HepG2 (cell line): ENCODE measurements at regions not wholly inside any gene's neighbourhood (a gene's known extent, or its start where the extent isn't known, plus 50 kb on each side); places are given as distances from the start of the nearest gene placed in this dataset.
A peak's percentile ranks its signal among the peaks of the same experiment; 100 is the strongest.

ENCODE experiments used
- ATAC-seq: fragments of 200-7000 bp; cut with Tn5 transposase; 3 replicates; pipeline ENCODE4 v1.9.1; 2020; ENCODE audit warnings: mild to moderate bottlenecking, moderate library complexity
- BruUV-seq: library from RNA; stranded (reverse); fragments of 400-500 nt; replicated peaks from 2 replicates; lab custom pipeline; 2021; lab: Mats Ljungman, UMichigan
- CTCF ChIA-PET: fragments of 300-600 bp; formaldehyde crosslinking; extraction: SDS; loops from one replicate; lab custom pipeline; 2021; ENCODE audit warnings: low total read pairs, inconsistent platforms, low intra/inter-chr PET ratio; lab: Yijun Ruan, JAX
- POLR2A ChIA-PET: fragments of 350-600 bp; sonication (Branson Sonifier 250); formaldehyde crosslinking; loops from one replicate; lab custom pipeline; 2020; ENCODE audit warnings: antibody characterized with exemption, inconsistent platforms; lab: Yijun Ruan, JAX
- DNase-seq: peaks from one replicate; pipeline ENCODE4 v3.0.0-alpha.2; 2015; ENCODE audit warnings: low spot score
- FAIRE-seq: peaks from 3 replicates; lab custom pipeline; 2011; peaks lifted over from hg19 to GRCh38; lab: Jason Lieb, UNC
- H2AFZ ChIP-seq: one replicate; pipeline ENCODE4 v1.6.1; 2011; ENCODE audit warnings: low read length, inconsistent platforms
- H3K27ac ChIP-seq: fragments of 300-600 bp; 3 replicates; pipeline ENCODE4 v1.8.0; 2011; ENCODE audit warnings: mixed run types, mild to moderate bottlenecking, mixed read lengths, low read length, inconsistent platforms; ENCODE audit not compliant: insufficient read depth; ENCODE audit errors: extremely low read length
- H3K27me3 ChIP-seq, 2 experiments: fragments of 200-600 bp in 1 of 2; 2 replicates in 1 of 2; 3 replicates in 1 of 2; pipeline versions ENCODE4 v1.6.0 to v1.8.0; 2011; ENCODE audit warnings: low read length in 2 of 2, mild to moderate bottlenecking in 2 of 2, moderate library complexity in 2 of 2, inconsistent platforms in 1 of 2; ENCODE audit not compliant: insufficient read depth in 2 of 2, control insufficient read depth in 1 of 2
- H3K36me3 ChIP-seq, 2 experiments: fragments of 200-600 bp in 1 of 2; replicated peaks in 1 of 2; 2 replicates in 1 of 2; 3 replicates in 1 of 2; pipeline versions ENCODE4 v1.5.1 to v1.8.0; 2011; ENCODE audit warnings: low read length in 2 of 2, inconsistent platforms in 1 of 2; ENCODE audit not compliant: insufficient read depth in 2 of 2, control insufficient read depth in 1 of 2
- H3K4me1 ChIP-seq: 2 replicates; pipeline ENCODE4 v1.5.1; 2012; ENCODE audit warnings: low read length, inconsistent platforms; ENCODE audit not compliant: insufficient read depth
- H3K4me2 ChIP-seq: 2 replicates; pipeline ENCODE4 v1.6.0; 2011; ENCODE audit warnings: low read depth, low read length, inconsistent platforms
- H3K4me3 ChIP-seq, 3 experiments: fragments of 200-600 bp in 1 of 3; sonication (generic), shearing (Covaris generic) in 1 of 3; replicated peaks in 1 of 3; 2 replicates each; pipeline ENCODE4 v1.5.1; 2011 to 2016; ENCODE audit warnings: low read length in 3 of 3, inconsistent platforms in 2 of 3, low read depth in 2 of 3, mild to moderate bottlenecking in 2 of 3, control low read depth in 1 of 3, mixed read lengths in 1 of 3; ENCODE audit not compliant: insufficient read depth in 1 of 3
- H3K79me2 ChIP-seq: one replicate; pipeline ENCODE4 v1.6.1; 2011; ENCODE audit warnings: low read length, inconsistent platforms; ENCODE audit not compliant: insufficient read depth
- H3K9ac ChIP-seq: 2 replicates; pipeline ENCODE4 v1.6.0; 2011; ENCODE audit warnings: mild to moderate bottlenecking, low read depth, low read length, inconsistent platforms; ENCODE audit not compliant: insufficient read depth
- H3K9me3 ChIP-seq: 2 replicates; pipeline ENCODE4 v1.5.1; 2012; ENCODE audit warnings: mild to moderate bottlenecking, low read length
- H4K20me1 ChIP-seq: 2 replicates; pipeline ENCODE4 v1.6.0; 2011; ENCODE audit warnings: inconsistent platforms, mild to moderate bottlenecking, low read length, moderate library complexity; ENCODE audit not compliant: insufficient read depth
- CBX5 ChIP-seq: sonication (generic); formaldehyde crosslinking; IDR thresholded peaks from 2 replicates; pipeline ENCODE4 v1.4.0; 2020; ENCODE audit warnings: missing genetic modification reagents, borderline replicate concordance
- E2F1 ChIP-seq: sonication (generic); formaldehyde crosslinking; IDR thresholded peaks from 2 replicates; pipeline ENCODE4 v1.5.0; 2020; ENCODE audit warnings: missing genetic modification reagents
- FOXP4 ChIP-seq: sonication (generic); formaldehyde crosslinking; IDR thresholded peaks from 2 replicates; pipeline ENCODE4 v1.4.0; 2020; ENCODE audit warnings: missing genetic modification reagents
- GABPA ChIP-seq, 2 experiments: IDR thresholded peaks; 2 replicates each; pipeline ENCODE4 v1.6.1; 2011 to 2016; ENCODE audit warnings: low read depth in 2 of 2, low read length in 1 of 2, missing biosample characterization in 1 of 2, missing genetic modification characterization in 1 of 2
- THAP11 ChIP-seq: IDR thresholded peaks from 2 replicates; pipeline ENCODE4 v1.6.1; 2016; ENCODE audit warnings: missing biosample characterization, missing genetic modification reagents
- ZBTB42 ChIP-seq: sonication (generic); formaldehyde crosslinking; IDR thresholded peaks from 2 replicates; pipeline ENCODE4 v1.5.0; 2020; ENCODE audit warnings: mild to moderate bottlenecking, missing genetic modification reagents
- ZBTB49 ChIP-seq: sonication (generic); formaldehyde crosslinking; IDR thresholded peaks from 2 replicates; pipeline ENCODE4 v1.4.0; 2020; ENCODE audit warnings: missing genetic modification reagents, borderline replicate concordance
- ZNF7 ChIP-seq: IDR thresholded peaks from 2 replicates; pipeline ENCODE4 v1.6.1; 2016; ENCODE audit warnings: missing biosample characterization, missing genetic modification reagents
- ZSCAN22 ChIP-seq: sonication (generic); formaldehyde crosslinking; IDR thresholded peaks from 2 replicates; pipeline ENCODE4 v1.4.0; 2020; ENCODE audit warnings: mild to moderate bottlenecking, missing genetic modification reagents
- WGBS: methylation state at CpG from one replicate; pipeline ENCODE4 v1.1.6; 2017; ENCODE audit warnings: low lambda C conversion rate; 5-methylcytosine and 5-hydroxymethylcytosine counted together
- in situ Hi-C: cut with HindIII; loops from 2 replicates; pipeline ENCODE4 v1.10.0; 2017; ENCODE audit warnings: low pct_unique_long_range_greater_than_20kb; ENCODE audit not compliant: extremely low pct_ligation_motif_present
- intact Hi-C: fragments of 100-400 bp; cut with micrococcal nuclease; formaldehyde crosslinking; loops from one replicate; pipeline ENCODE4 v1.10.0; 2022; ENCODE audit not compliant: unreplicated experiment

GRCh38 chr6:4531406-4531805, 244.8 kb upstream of the CDYL start (continued):
- no peak for TF ChIP-seq FOXP4
- no peak for TF ChIP-seq CBX5 (CRISPR knock-in tag)
- TF ChIP-seq ZSCAN22 (CRISPR knock-in tag): no peak
- no peak for TF ChIP-seq E2F1
- no peak for TF ChIP-seq ZBTB42 (CRISPR knock-in tag)
- TF ChIP-seq ZBTB49 (CRISPR knock-in tag): no peak
- TF ChIP-seq ZNF7 (CRISPR knock-in tag): no peak
- TF ChIP-seq, all 625 proteins: peak for 0

- no peaks in the 10 kb centered on the region for H4K20me1 ChIP-seq
- POLR2A ChIA-PET: no interaction called here
- CTCF ChIA-PET: no interaction called here
- H3K4me1 ChIP-seq: no peaks in the 10 kb centered on the region
- H3K79me2 ChIP-seq: no peaks in the 10 kb centered on the region
- intact Hi-C loops (no loop called here), in situ Hi-C loops (no loop called here)
- no peak overlapping the region for H3K4me2 ChIP-seq
- no peak overlapping the region for H3K4me3 ChIP-seq
- no peak overlapping the region for H3K9ac ChIP-seq
- peaks cover 0 to 23% of the 10 kb centered on the region in 2 experiments; a peak in 3 of 5 replicates for H3K27me3 ChIP-seq
- no peak for DNase-seq
- 30% methylated on average over 7 of the region's 7 CpGs for WGBS
- no peak for ATAC-seq
- H3K36me3 ChIP-seq: no peaks in the 10 kb centered on the region
- no peak overlapping the region for H3K27ac ChIP-seq
- TF ChIP-seq GABPA (IDR thresholded peaks at IDR 0.05; ENCODE audit: low read depth, low read length) (no peak), GABPA (CRISPR knock-in tag; IDR thresholded peaks at IDR 0.05; ENCODE audit: low read depth) (0 out of 2 replicates have a peak, but pooled peaks have one; percentile 29), THAP11 (CRISPR knock-in tag) (no peak)
- no peaks in the 10 kb centered on the region for H3K9me3 ChIP-seq
- FAIRE-seq: no peak
- BruUV-seq: no TSS peak
- H2AFZ ChIP-seq: no peak overlapping the region
Observed at GRCh38 chr6:4522453-4522852, 253.8 kb upstream of the CDYL start.
